ENCODE measurements at regions not wholly inside any gene's neighbourhood (a gene's known extent, or its start where the extent isn't known, plus 50 kb on each side); places are given as distances from the start of the nearest gene placed in this dataset.

DNA sequence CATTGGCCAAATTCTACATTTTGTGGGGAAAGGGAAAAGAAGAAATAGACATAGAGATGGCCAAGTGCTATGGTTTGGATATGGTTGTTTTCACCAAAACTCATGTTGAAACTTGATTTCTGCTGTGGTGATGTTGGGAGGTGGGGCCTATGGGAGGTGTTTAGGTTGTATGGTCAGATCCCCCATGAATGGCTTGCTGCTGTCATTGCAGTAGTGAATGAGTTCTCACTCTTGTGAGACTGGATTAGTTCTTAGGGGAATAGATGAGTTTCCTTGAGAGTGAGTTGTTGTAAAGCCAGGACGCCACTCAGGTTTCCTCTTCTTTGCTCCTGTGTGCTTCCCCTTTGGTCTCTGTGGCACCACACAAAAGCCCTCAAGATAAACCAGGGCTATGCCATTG is 242.6 kb upstream of the RFC3 start:
- no peaks in the 10 kb centered on the region for H3K9me3 ChIP-seq (ENCODE audit: control insufficient read depth in 1 of 2, low read length in 2 of 2)
- no peaks in the 10 kb centered on the region for H3K4me1 ChIP-seq (ENCODE audit: insufficient read depth, low read length)
- no peaks in the 10 kb centered on the region for H3K27me3 ChIP-seq (ENCODE audit: insufficient read depth, low read length)
- intact Hi-C loops (cut with micrococcal nuclease): no loop called here
- no peak overlapping the region for H3K4me3 Mint-ChIP-seq
- no peaks in the 10 kb centered on the region for H3K36me3 Mint-ChIP-seq
- H3K27ac Mint-ChIP-seq: no peak overlapping the region
- H3K4me3 ChIP-seq (ENCODE audit: low read length in 2 of 2): no peak overlapping the region
- POLR2A ChIA-PET (ENCODE audit: partially characterized antibody): no interaction called here
- H3K27me3 Mint-ChIP-seq: no peaks in the 10 kb centered on the region
- H3K27ac ChIP-seq (ENCODE audit: low read depth, low read length): no peak overlapping the region
- peaks cover 0 to 1% (median 0%) of the 10 kb centered on the region in 8 donors for H3K9me3 Mint-ChIP-seq
- no peak for DNase-seq
- H3K4me1 Mint-ChIP-seq: no peaks in the 10 kb centered on the region
- H3K36me3 ChIP-seq (ENCODE audit: insufficient read depth, low read length): no peaks in the 10 kb centered on the region
- CTCF ChIA-PET (ENCODE audit: partially characterized antibody): no interaction called here

DNA sequence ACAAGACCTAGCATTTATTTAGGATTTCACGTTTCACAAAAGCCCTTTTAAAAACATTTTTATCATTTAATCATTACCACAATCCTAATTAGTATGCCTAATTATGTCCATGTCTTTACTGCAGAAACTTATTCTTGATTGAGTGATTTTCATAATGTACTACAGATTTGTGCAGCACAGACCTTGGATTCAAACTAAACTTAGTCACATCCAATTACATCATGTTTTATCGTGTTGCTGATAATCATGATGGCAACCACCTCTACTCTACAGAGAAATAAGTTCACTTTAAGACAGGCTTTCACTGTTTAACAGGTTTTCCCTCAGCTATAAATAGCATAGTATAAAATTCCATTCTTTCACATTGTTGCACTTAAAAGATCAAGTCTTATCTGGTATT is 240.9 kb upstream of the RFC3 start:
- H3K4me1 ChIP-seq (ENCODE audit: insufficient read depth, low read length): no peaks in the 10 kb centered on the region
- no peak for DNase-seq
- POLR2A ChIA-PET (ENCODE audit: partially characterized antibody): no interaction called here
- H3K36me3 ChIP-seq (ENCODE audit: insufficient read depth, low read length): no peaks in the 10 kb centered on the region
- Mint-ChIP-seq H3K27ac (no peak overlapping the region), H3K27me3 (no peaks in the 10 kb centered on the region), H3K36me3 (no peaks in the 10 kb centered on the region), H3K4me3 (no peak overlapping the region), H3K4me1 (no peaks in the 10 kb centered on the region), H3K9me3 (peaks cover 0 to 1% (median 0%) of the 10 kb centered on the region in 8 donors)
- CTCF ChIA-PET (ENCODE audit: partially characterized antibody): no interaction called here
- intact Hi-C loops (cut with micrococcal nuclease): no loop called here
- H3K9me3 ChIP-seq (ENCODE audit: control insufficient read depth in 1 of 2, low read length in 2 of 2): no peaks in the 10 kb centered on the region
- no peaks in the 10 kb centered on the region for H3K27me3 ChIP-seq (ENCODE audit: insufficient read depth, low read length)
- no peak overlapping the region for H3K4me3 ChIP-seq (ENCODE audit: low read length in 2 of 2)
- no peak overlapping the region for H3K27ac ChIP-seq (ENCODE audit: low read depth, low read length)

DNA sequence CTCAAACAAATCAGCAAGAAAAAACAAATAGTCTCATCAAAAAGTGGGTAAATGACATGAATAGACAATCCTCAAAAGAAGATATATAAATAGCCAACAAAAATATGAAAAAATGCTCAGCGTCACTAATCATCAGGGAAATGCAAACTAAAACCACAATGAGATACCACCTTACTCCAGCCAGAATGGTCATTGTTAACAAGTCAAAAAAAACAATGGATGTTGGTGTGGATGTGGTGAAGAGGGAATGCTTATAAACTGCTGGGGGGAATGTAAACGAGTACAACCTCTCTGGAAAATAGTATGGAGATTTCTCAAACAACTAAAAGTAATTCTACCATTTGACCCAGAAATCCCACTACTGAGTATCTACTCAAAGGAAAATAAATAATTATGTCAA is 239.2 kb upstream of the RFC3 start:
- intact Hi-C loops (cut with micrococcal nuclease): no loop called here
- ChIA-PET CTCF (ENCODE audit: partially characterized antibody) (no interaction called here), POLR2A (ENCODE audit: partially characterized antibody) (no interaction called here)
- Histone ChIP-seq H3K4me3 (ENCODE audit: low read length in 2 of 2) (no peak overlapping the region), H3K9me3 (ENCODE audit: control insufficient read depth in 1 of 2, low read length in 2 of 2) (no peaks in the 10 kb centered on the region), H3K36me3 (ENCODE audit: insufficient read depth, low read length) (no peaks in the 10 kb centered on the region), H3K27ac (ENCODE audit: low read depth, low read length) (no peak overlapping the region), H3K27me3 (ENCODE audit: insufficient read depth, low read length) (no peaks in the 10 kb centered on the region), H3K4me1 (ENCODE audit: insufficient read depth, low read length) (no peaks in the 10 kb centered on the region)
- no peaks in the 10 kb centered on the region for H3K4me1 Mint-ChIP-seq
- H3K4me3 Mint-ChIP-seq: no peak overlapping the region
- H3K27ac Mint-ChIP-seq: no peak overlapping the region
- DNase-seq: no peak
- H3K27me3 Mint-ChIP-seq: no peaks in the 10 kb centered on the region
- H3K9me3 Mint-ChIP-seq: no peaks in the 10 kb centered on the region
- H3K36me3 Mint-ChIP-seq: no peaks in the 10 kb centered on the region

DNA sequence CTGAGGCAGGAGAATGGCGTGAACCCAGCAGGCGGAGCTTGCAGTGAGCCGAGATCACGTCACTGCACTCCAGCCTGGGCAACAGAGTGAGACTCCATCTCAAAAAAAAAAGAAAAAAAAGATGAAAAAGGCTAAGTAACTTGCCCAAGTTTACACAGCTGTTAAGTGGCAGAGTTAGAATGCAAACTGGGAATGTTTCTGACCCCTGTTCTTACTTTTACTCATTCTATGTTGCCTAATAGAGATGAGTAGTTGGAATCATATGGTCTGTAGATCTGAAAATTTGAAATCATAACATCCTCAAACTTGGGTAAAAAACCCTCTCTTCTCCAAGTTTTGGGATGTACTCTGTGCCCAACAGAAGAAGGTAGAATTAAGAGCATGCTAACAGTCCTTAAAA is 235.8 kb upstream of the RFC3 start:
- Histone ChIP-seq H3K9me3 (ENCODE audit: control insufficient read depth in 1 of 2, low read length in 2 of 2) (no peaks in the 10 kb centered on the region), H3K27me3 (ENCODE audit: insufficient read depth, low read length) (no peaks in the 10 kb centered on the region), H3K4me3 (ENCODE audit: low read length in 2 of 2) (no peak overlapping the region), H3K27ac (ENCODE audit: low read depth, low read length) (no peak overlapping the region), H3K36me3 (ENCODE audit: insufficient read depth, low read length) (no peaks in the 10 kb centered on the region), H3K4me1 (ENCODE audit: insufficient read depth, low read length) (no peaks in the 10 kb centered on the region)
- Mint-ChIP-seq H3K4me1 (no peaks in the 10 kb centered on the region), H3K36me3 (no peaks in the 10 kb centered on the region), H3K4me3 (no peak overlapping the region), H3K27ac (no peak overlapping the region), H3K9me3 (peaks cover 0 to 2% (median 0%) of the 10 kb centered on the region in 8 donors), H3K27me3 (no peaks in the 10 kb centered on the region)
- intact Hi-C loops (cut with micrococcal nuclease): no loop called here
- CTCF ChIA-PET (ENCODE audit: partially characterized antibody): interaction anchor here (0.7 kb wide), 1 partner anchor 142 kb away, joined by 3 read pairs; no protein-coding TSS in a partner anchor
- DNase-seq: no peak
- POLR2A ChIA-PET (ENCODE audit: partially characterized antibody): no interaction called here

- Mint-ChIP-seq H3K9me3 (peaks cover 0 to 2% (median 0%) of the 10 kb centered on the region in 8 donors), H3K4me1 (no peaks in the 10 kb centered on the region), H3K36me3 (no peaks in the 10 kb centered on the region), H3K27ac (no peak overlapping the region), H3K4me3 (no peak overlapping the region), H3K27me3 (no peaks in the 10 kb centered on the region)
- Histone ChIP-seq H3K4me1 (ENCODE audit: insufficient read depth, low read length) (no peaks in the 10 kb centered on the region), H3K36me3 (ENCODE audit: insufficient read depth, low read length) (no peaks in the 10 kb centered on the region), H3K4me3 (ENCODE audit: low read length in 2 of 2) (no peak overlapping the region), H3K27me3 (ENCODE audit: insufficient read depth, low read length) (no peaks in the 10 kb centered on the region), H3K27ac (ENCODE audit: low read depth, low read length) (no peak overlapping the region), H3K9me3 (ENCODE audit: control insufficient read depth in 1 of 2, low read length in 2 of 2) (no peaks in the 10 kb centered on the region)
- ChIA-PET CTCF (ENCODE audit: partially characterized antibody) (no interaction called here), POLR2A (ENCODE audit: partially characterized antibody) (no interaction called here)
- no peak for DNase-seq
- intact Hi-C loops (cut with micrococcal nuclease): no loop called here
Measured at GRCh38 chr13:33583398-33583797, 234.6 kb upstream of the RFC3 start.

DNA sequence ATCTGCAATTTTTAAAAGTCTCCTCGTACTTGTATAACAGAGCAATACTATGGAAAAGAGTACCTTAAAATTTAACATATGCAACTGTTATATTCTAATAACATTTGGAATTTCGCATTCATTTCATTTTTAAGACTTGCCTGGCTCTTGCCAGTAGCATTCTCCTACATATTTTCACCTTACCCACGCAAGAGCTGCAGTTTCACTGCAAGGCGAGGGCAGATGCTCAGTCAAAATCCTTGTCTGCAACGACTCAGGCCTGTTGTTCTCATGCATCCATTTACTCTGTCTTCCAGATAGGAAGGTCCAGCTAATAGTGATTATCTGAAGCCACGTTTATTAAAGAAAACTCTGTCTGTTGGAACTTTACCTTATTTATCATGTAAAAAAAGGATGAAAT is 227.0 kb upstream of the RFC3 start:
- Histone ChIP-seq H3K4me1 (ENCODE audit: insufficient read depth, low read length) (no peaks in the 10 kb centered on the region), H3K27me3 (ENCODE audit: insufficient read depth, low read length) (no peaks in the 10 kb centered on the region), H3K36me3 (ENCODE audit: insufficient read depth, low read length) (no peaks in the 10 kb centered on the region), H3K4me3 (ENCODE audit: low read length in 2 of 2) (no peak overlapping the region), H3K27ac (ENCODE audit: low read depth, low read length) (no peak overlapping the region), H3K9me3 (ENCODE audit: control insufficient read depth in 1 of 2, low read length in 2 of 2) (no peaks in the 10 kb centered on the region)
- intact Hi-C loops (cut with micrococcal nuclease): no loop called here
- H3K27me3 Mint-ChIP-seq: no peaks in the 10 kb centered on the region
- peaks cover 0 to 2% (median 0%) of the 10 kb centered on the region in 8 donors for H3K9me3 Mint-ChIP-seq
- no peaks in the 10 kb centered on the region for H3K4me1 Mint-ChIP-seq
- no peaks in the 10 kb centered on the region for H3K36me3 Mint-ChIP-seq
- H3K4me3 Mint-ChIP-seq: no peak overlapping the region
- CTCF ChIA-PET (ENCODE audit: partially characterized antibody): no interaction called here
- POLR2A ChIA-PET (ENCODE audit: partially characterized antibody): no interaction called here
- no peak for DNase-seq
- H3K27ac Mint-ChIP-seq: no peak overlapping the region

DNA sequence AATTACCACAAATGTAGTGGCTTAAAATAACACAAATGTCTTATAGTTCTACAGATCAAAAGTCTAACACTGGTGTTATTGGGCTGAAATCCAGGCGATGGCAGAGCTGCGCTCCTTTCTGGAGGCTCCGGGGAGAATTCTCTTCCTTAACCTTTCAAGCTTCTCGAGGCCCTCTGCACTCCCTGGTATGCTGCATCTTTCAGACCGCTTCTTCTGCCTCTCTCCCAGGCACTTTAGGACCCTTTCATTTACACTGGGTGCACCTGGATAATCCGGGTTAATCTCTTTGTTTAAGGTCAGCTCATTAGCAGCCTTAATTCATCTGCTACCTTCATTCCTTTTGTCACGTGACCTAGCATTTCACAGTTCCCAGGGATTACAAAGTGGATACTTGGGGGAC is 211.3 kb upstream of the RFC3 start:
- Mint-ChIP-seq H3K36me3 (peaks cover 2 to 4% of the 10 kb centered on the region in 2 donors), H3K27ac (no peak overlapping the region), H3K4me3 (no peak overlapping the region), H3K4me1 (peaks cover 11 to 18% (median 16%) of the 10 kb centered on the region in 4 donors), H3K9me3 (peaks cover 0 to 6% (median 5%) of the 10 kb centered on the region in 8 donors), H3K27me3 (no peaks in the 10 kb centered on the region)
- ChIA-PET CTCF (ENCODE audit: partially characterized antibody) (interaction anchor here (1.1 kb wide), 1 partner anchor 118 kb away, joined by 3 read pairs; no protein-coding TSS in a partner anchor), POLR2A (ENCODE audit: partially characterized antibody) (interaction anchor here (1.8 kb wide), 1 partner anchor 64 kb away, joined by 5 read pairs; no protein-coding TSS in a partner anchor)
- Histone ChIP-seq H3K4me1 (ENCODE audit: insufficient read depth, low read length) (peaks cover 18% of the 10 kb centered on the region), H3K4me3 (ENCODE audit: low read length in 2 of 2) (no peak overlapping the region), H3K27ac (ENCODE audit: low read depth, low read length) (no peak overlapping the region), H3K36me3 (ENCODE audit: insufficient read depth, low read length) (no peaks in the 10 kb centered on the region), H3K27me3 (ENCODE audit: insufficient read depth, low read length) (no peaks in the 10 kb centered on the region), H3K9me3 (ENCODE audit: control insufficient read depth in 1 of 2, low read length in 2 of 2) (no peaks in the 10 kb centered on the region)
- intact Hi-C loops (cut with micrococcal nuclease): no loop called here
- DNase-seq: no peak

Measured in CD4-positive, alpha-beta memory T cell (primary cell).